ENCODE measurements at regions not wholly inside any gene's neighbourhood (a gene's known extent, or its start where the extent isn't known, plus 50 kb on each side); places are given as distances from the start of the nearest gene placed in this dataset.
A peak's percentile ranks its signal among the peaks of the same experiment; 100 is the strongest.

- no peak for DNase-seq (ENCODE audit: low read depth)
- Histone ChIP-seq H3K36me3 (ENCODE audit: control insufficient read depth, insufficient read depth, low read length) (no peaks in the 10 kb centered on the region), H3K27me3 (ENCODE audit: control insufficient read depth, insufficient read depth, low read length) (no peaks in the 10 kb centered on the region), H3K4me3 (ENCODE audit: low read depth, low read length) (no peak overlapping the region)
- TF ChIP-seq, protein P1, sequence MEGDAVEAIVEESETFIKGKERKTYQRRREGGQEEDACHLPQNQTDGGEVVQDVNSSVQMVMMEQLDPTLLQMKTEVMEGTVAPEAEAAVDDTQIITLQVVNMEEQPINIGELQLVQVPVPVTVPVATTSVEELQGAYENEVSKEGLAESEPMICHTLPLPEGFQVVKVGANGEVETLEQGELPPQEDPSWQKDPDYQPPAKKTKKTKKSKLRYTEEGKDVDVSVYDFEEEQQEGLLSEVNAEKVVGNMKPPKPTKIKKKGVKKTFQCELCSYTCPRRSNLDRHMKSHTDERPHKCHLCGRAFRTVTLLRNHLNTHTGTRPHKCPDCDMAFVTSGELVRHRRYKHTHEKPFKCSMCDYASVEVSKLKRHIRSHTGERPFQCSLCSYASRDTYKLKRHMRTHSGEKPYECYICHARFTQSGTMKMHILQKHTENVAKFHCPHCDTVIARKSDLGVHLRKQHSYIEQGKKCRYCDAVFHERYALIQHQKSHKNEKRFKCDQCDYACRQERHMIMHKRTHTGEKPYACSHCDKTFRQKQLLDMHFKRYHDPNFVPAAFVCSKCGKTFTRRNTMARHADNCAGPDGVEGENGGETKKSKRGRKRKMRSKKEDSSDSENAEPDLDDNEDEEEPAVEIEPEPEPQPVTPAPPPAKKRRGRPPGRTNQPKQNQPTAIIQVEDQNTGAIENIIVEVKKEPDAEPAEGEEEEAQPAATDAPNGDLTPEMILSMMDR (IDR thresholded peaks at IDR 0.05; ENCODE audit: insufficient read depth, low read length, poor library complexity, severe bottlenecking) = no peak
Measured at GRCh38 chr2:5064687-5065086, 627.5 kb upstream of the SOX11 start.

- Histone ChIP-seq H3K27me3 (ENCODE audit: control insufficient read depth, insufficient read depth, low read length) (no peaks in the 10 kb centered on the region), H3K4me3 (ENCODE audit: low read depth, low read length) (no peak overlapping the region)
Measured at GRCh38 chr2:5067816-5068215, 624.4 kb upstream of the SOX11 start.

DNA sequence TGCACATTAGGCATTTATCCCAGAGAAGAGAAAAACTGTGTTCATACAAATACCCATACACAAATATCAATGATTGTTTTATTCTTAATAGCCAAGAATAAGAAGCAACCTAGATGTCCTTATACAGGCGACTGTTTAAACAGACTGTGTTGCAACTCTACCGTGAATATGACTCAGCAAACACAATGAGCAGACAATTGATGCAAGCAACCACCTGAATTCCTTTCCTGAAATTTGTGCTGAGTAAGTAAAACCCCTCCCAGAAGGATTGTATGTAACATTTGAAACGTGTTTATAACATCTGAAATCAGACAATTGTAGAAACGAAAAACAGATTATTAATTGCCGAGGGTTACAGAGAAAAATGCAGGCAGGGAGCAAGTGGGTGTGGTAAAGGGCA lies 621.9 kb upstream of the SOX11 start:
- DNase-seq (ENCODE audit: low read depth) = peak; percentile 80

More at GRCh38 chr2:5067816-5068215, 624.4 kb upstream of the SOX11 start:
- peak; percentile 4 for DNase-seq (ENCODE audit: low read depth)
- TF ChIP-seq, protein P1 (IDR thresholded peaks at IDR 0.05; ENCODE audit: insufficient read depth, low read length, poor library complexity, severe bottlenecking) = no peak
- H3K36me3 ChIP-seq (ENCODE audit: control insufficient read depth, insufficient read depth, low read length) = no peaks in the 10 kb centered on the region

GRCh38 chr2:5074733-5075132 lies 617.5 kb upstream of the SOX11 start:
- no peaks in the 10 kb centered on the region for H3K27me3 ChIP-seq (ENCODE audit: control insufficient read depth, insufficient read depth, low read length)
- TF ChIP-seq, protein P1 (IDR thresholded peaks at IDR 0.05; ENCODE audit: insufficient read depth, low read length, poor library complexity, severe bottlenecking) = no peak
- H3K36me3 ChIP-seq (ENCODE audit: control insufficient read depth, insufficient read depth, low read length) = no peaks in the 10 kb centered on the region
- H3K4me3 ChIP-seq (ENCODE audit: low read depth, low read length) = no peak overlapping the region
- no peak for DNase-seq (ENCODE audit: low read depth)

More for the DNA sequence above, 621.9 kb upstream of the SOX11 start:
- Histone ChIP-seq H3K36me3 (ENCODE audit: control insufficient read depth, insufficient read depth, low read length) (no peaks in the 10 kb centered on the region), H3K27me3 (ENCODE audit: control insufficient read depth, insufficient read depth, low read length) (no peaks in the 10 kb centered on the region), H3K4me3 (ENCODE audit: low read depth, low read length) (no peak overlapping the region)
- TF ChIP-seq, protein P1 (IDR thresholded peaks at IDR 0.05; ENCODE audit: insufficient read depth, low read length, poor library complexity, severe bottlenecking) = no peak

GRCh38 chr2:5076599-5076998 lies 615.6 kb upstream of the SOX11 start:
- H3K4me3 ChIP-seq (ENCODE audit: low read depth, low read length) = no peak overlapping the region
- no peak for DNase-seq (ENCODE audit: low read depth)
- TF ChIP-seq, protein P1 (IDR thresholded peaks at IDR 0.05; ENCODE audit: insufficient read depth, low read length, poor library complexity, severe bottlenecking) = no peak

DNA sequence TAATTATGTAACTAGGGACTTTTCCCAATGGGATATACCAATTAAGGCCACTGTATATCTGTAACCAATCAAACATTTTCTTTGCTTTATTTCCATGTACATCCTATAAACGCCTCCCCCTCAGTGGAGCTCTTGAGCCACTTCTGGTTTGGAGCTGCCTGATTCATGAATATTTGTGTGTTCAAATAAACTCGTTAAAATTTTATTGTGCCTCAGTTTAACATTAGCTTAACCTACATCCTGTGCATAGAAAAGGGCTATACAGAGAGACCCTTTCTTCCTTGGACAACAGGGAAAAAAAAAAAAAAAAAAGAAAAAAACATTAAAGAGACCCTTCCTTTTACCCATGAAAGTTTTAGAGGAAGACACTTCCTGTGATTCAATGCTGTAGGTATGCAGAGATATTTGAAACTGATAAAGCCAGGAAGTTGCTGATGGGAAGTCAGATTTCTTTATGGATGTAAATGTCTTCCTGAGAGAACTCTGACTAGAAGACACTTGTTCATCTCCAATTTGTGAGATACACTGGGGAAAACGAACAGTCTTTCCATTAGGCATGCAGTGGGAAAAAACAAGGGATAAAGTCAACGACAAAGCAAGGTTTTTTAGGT lies 614.6 kb upstream of the SOX11 start:
- Histone ChIP-seq H3K4me3 (ENCODE audit: low read depth, low read length) (no peak overlapping the region), H3K36me3 (ENCODE audit: control insufficient read depth, insufficient read depth, low read length) (no peaks in the 10 kb centered on the region), H3K27me3 (ENCODE audit: control insufficient read depth, insufficient read depth, low read length) (no peaks in the 10 kb centered on the region)
- DNase-seq (ENCODE audit: low read depth) = no peak
- TF ChIP-seq, protein P1 (IDR thresholded peaks at IDR 0.05; ENCODE audit: insufficient read depth, low read length, poor library complexity, severe bottlenecking) = peak; percentile 32

More at GRCh38 chr2:5076599-5076998, 615.6 kb upstream of the SOX11 start:
- Histone ChIP-seq H3K27me3 (ENCODE audit: control insufficient read depth, insufficient read depth, low read length) (no peaks in the 10 kb centered on the region), H3K36me3 (ENCODE audit: control insufficient read depth, insufficient read depth, low read length) (no peaks in the 10 kb centered on the region)
